Panc1 (cell line): ENCODE measurements at regions not wholly inside any gene's neighbourhood (a gene's known extent, or its start where the extent isn't known, plus 50 kb on each side); places are given as distances from the start of the nearest gene placed in this dataset.

Source experiments
- ATAC-seq: fragments of 200-7000 bp; cut with Tn5 transposase; 2 replicates; pipeline ENCODE4 v1.9.1; 2020; ENCODE audit warnings: mild to moderate bottlenecking, moderate library complexity
- BruUV-seq: library from RNA; stranded (reverse); fragments of 400-500 nt; replicated peaks from 2 replicates; lab custom pipeline; 2021; lab: Mats Ljungman, UMichigan
- CTCF ChIA-PET: fragments of 300-600 bp; sonication (Branson Sonifier 250); formaldehyde crosslinking; loops from one replicate; lab custom pipeline; 2022; ENCODE audit warnings: antibody characterized with exemption; lab: Charles Lee
- POLR2A ChIA-PET: fragments of 300-600 bp; sonication (Branson Sonifier 250); formaldehyde crosslinking; loops from one replicate; lab custom pipeline; 2022; ENCODE audit warnings: antibody characterized with exemption; lab: Charles Lee
- DNase-seq: peaks from one replicate; pipeline ENCODE4 v3.0.0-alpha.2; 2010; ENCODE audit warnings: low read depth, low spot score
- H3K27ac ChIP-seq: 2 replicates; pipeline ENCODE4 v1.5.1; 2011; ENCODE audit warnings: mild to moderate bottlenecking, low read length, inconsistent platforms
- H3K27me3 ChIP-seq: fragments of 200-500 bp; sonication (Bioruptor generic); 2 replicates; pipeline ENCODE4 v1.6.0; 2014; ENCODE audit warnings: low read length, inconsistent platforms; ENCODE audit not compliant: control insufficient read depth, insufficient read depth
- H3K36me3 ChIP-seq: fragments of 200-500 bp; sonication (Bioruptor generic); 2 replicates; pipeline ENCODE4 v1.5.1; 2014; ENCODE audit warnings: inconsistent platforms, mild to moderate bottlenecking, low read length, moderate library complexity; ENCODE audit not compliant: control insufficient read depth, insufficient read depth
- H3K4me1 ChIP-seq: 2 replicates; pipeline ENCODE4 v1.5.1; 2011; ENCODE audit warnings: inconsistent platforms, mild to moderate bottlenecking, low read length, moderate library complexity; ENCODE audit not compliant: control insufficient read depth, insufficient read depth
- H3K4me3 ChIP-seq, 2 experiments: 2 replicates each; pipeline ENCODE4 v1.5.1; 2011 to 2012; ENCODE audit warnings: low read depth in 2 of 2, low read length in 2 of 2, mild to moderate bottlenecking in 2 of 2, inconsistent platforms in 1 of 2, moderate library complexity in 1 of 2
- H3K9me3 ChIP-seq: fragments of 200-500 bp; sonication (Bioruptor generic); 2 replicates; pipeline ENCODE4 v1.5.1; 2014; ENCODE audit warnings: low read depth, mild to moderate bottlenecking, inconsistent platforms, low read length, moderate library complexity; ENCODE audit not compliant: control insufficient read depth, insufficient read depth
- CTCF ChIP-seq: fragments of 450-650 bp; IDR thresholded peaks from 2 replicates; pipeline ENCODE4 v1.5.1; 2017; ENCODE audit warnings: mild to moderate bottlenecking
- POLR2AphosphoS5 ChIP-seq: IDR thresholded peaks from 2 replicates; pipeline ENCODE4 v1.6.1; 2012; ENCODE audit warnings: mild to moderate bottlenecking, low read depth, low read length, moderate library complexity
- REST ChIP-seq, 2 experiments: IDR thresholded peaks; 2 replicates each; pipeline ENCODE4 v1.6.1; 2011 to 2012; ENCODE audit warnings: low read depth in 2 of 2, control low read depth in 1 of 2, low read length in 1 of 2, mild to moderate bottlenecking in 1 of 2, moderate library complexity in 1 of 2; ENCODE audit not compliant: insufficient read depth in 1 of 2
- SIN3A ChIP-seq: IDR thresholded peaks from 2 replicates; pipeline ENCODE4 v1.6.1; 2012; ENCODE audit warnings: low read depth, mild to moderate bottlenecking, low read length, moderate library complexity, borderline replicate concordance; ENCODE audit not compliant: insufficient read depth
- TCF7L2 ChIP-seq: IDR thresholded peaks from 2 replicates; pipeline ENCODE4 v1.6.1; 2011; ENCODE audit warnings: mild to moderate bottlenecking, low read depth, low read length, inconsistent platforms
- in situ Hi-C: cut with HindIII; loops from 2 replicates; pipeline ENCODE4 v1.10.0; 2016; ENCODE audit warnings: low sequenced_read_pairs, low pct_unique_long_range_greater_than_20kb
- intact Hi-C: fragments of 100-400 bp; cut with micrococcal nuclease; formaldehyde crosslinking; loops from one replicate; pipeline ENCODE4 v1.10.0; 2022; ENCODE audit not compliant: unreplicated experiment

- POLR2A ChIA-PET = no interaction called here
- intact Hi-C loops = no loop called here
- ATAC-seq (no peak), DNase-seq (no peak)
- CTCF ChIA-PET = no interaction called here
- BruUV-seq = no TSS peak
- in situ Hi-C loops = no loop called here
- no peak overlapping the region for H3K4me3 ChIP-seq
- H3K9me3 ChIP-seq = no peaks in the 10 kb centered on the region
- no peaks in the 10 kb centered on the region for H3K27me3 ChIP-seq
- H3K27ac ChIP-seq = no peak overlapping the region
- no peaks in the 10 kb centered on the region for H3K36me3 ChIP-seq
- no peaks in the 10 kb centered on the region for H3K4me1 ChIP-seq
- no peak for TF ChIP-seq POLR2AphosphoS5
- no peak for TF ChIP-seq TCF7L2
- no peak for TF ChIP-seq SIN3A
- no peak for TF ChIP-seq REST (IDR thresholded peaks at IDR 0.05; ENCODE audit: insufficient read depth in 1 of 2, low read depth in 2 of 2, low read length in 1 of 2)
- no peak for TF ChIP-seq CTCF
Measured at GRCh38 chr1:113198806-113199205, 125.8 kb downstream of the LRIG2 start.

- ChIA-PET POLR2A (no interaction called here), CTCF (no interaction called here)
- Histone ChIP-seq H3K36me3 (no peaks in the 10 kb centered on the region), H3K27me3 (no peaks in the 10 kb centered on the region), H3K9me3 (no peaks in the 10 kb centered on the region), H3K27ac (no peak overlapping the region), H3K4me1 (no peaks in the 10 kb centered on the region), H3K4me3 (no peak overlapping the region)
- intact Hi-C loops (no loop called here), in situ Hi-C loops (no loop called here)
- ATAC-seq (no peak), DNase-seq (no peak)
- no TSS peak for BruUV-seq
- TF ChIP-seq POLR2AphosphoS5 = no peak
- TF ChIP-seq CTCF = no peak
- no peak for TF ChIP-seq REST (IDR thresholded peaks at IDR 0.05; ENCODE audit: insufficient read depth in 1 of 2, low read depth in 2 of 2, low read length in 1 of 2)
- no peak for TF ChIP-seq SIN3A
Measured at GRCh38 chr1:113199760-113200455, 126.9 kb downstream of the LRIG2 start.
